ENCODE measurements at regions not wholly inside any gene's neighbourhood (a gene's known extent, or its start where the extent isn't known, plus 50 kb on each side); places are given as distances from the start of the nearest gene placed in this dataset.
"Not testable (repeated sequence)": the region's sequence is repeated elsewhere in the genome, so short reads cannot be mapped to it uniquely, and the experiment has no call there.

DNA sequence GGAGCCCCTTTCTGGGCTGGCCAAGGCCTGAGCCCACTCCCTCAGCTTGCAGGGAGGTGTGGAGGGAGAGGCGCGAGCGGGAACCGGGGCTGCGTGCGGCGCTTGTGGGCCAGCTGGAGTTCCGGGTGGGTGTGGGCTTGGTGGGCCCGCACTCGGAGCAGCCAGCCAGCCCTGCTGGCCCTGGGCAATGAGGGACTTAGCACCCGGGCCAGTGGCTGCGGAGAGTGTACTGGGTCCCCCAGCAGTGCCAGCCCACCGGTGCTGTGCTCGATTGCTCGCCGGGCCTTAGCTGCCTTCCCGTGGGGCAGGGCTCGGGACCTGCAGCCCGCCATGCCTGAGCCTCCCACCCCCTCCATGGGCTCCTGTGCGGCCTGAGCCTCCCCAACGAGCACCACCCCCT, 123.8 kb upstream of the SEMA3C start:
- H3K9ac ChIP-seq (ENCODE audit: insufficient read depth, low read depth, low read length); ATAC-seq; H3K4me3 ChIP-seq (replicated peaks in 1 of 3; ENCODE audit: insufficient read depth in 1 of 3, low read depth in 2 of 3, low read length in 3 of 3); H3K36me3 ChIP-seq (replicated peaks in 1 of 2; ENCODE audit: control insufficient read depth in 1 of 2, insufficient read depth in 2 of 2, low read length in 2 of 2); H2AFZ ChIP-seq (ENCODE audit: low read length); CTCF ChIA-PET (ENCODE audit: low intra/inter-chr PET ratio, low total read pairs); DNase-seq (ENCODE audit: low spot score); H3K9me3 ChIP-seq (ENCODE audit: low read length); H3K4me2 ChIP-seq (ENCODE audit: low read depth, low read length); intact Hi-C loops (cut with micrococcal nuclease; ENCODE audit: unreplicated experiment); H3K79me2 ChIP-seq (ENCODE audit: insufficient read depth, low read length); FAIRE-seq; in situ Hi-C loops (cut with HindIII; ENCODE audit: extremely low pct_ligation_motif_present, low pct_unique_long_range_greater_than_20kb); POLR2A ChIA-PET; H4K20me1 ChIP-seq (ENCODE audit: insufficient read depth, low read length); H3K27me3 ChIP-seq (ENCODE audit: control insufficient read depth in 1 of 2, insufficient read depth in 2 of 2, low read length in 2 of 2); BruUV-seq (replicated peaks); H3K27ac ChIP-seq (ENCODE audit: extremely low read length, insufficient read depth, low read length); H3K4me1 ChIP-seq (ENCODE audit: insufficient read depth, low read length): not testable (repeated sequence)
- WGBS (ENCODE audit: low lambda C conversion rate): 96% methylated on average over 5 of the region's 21 CpGs

DNA sequence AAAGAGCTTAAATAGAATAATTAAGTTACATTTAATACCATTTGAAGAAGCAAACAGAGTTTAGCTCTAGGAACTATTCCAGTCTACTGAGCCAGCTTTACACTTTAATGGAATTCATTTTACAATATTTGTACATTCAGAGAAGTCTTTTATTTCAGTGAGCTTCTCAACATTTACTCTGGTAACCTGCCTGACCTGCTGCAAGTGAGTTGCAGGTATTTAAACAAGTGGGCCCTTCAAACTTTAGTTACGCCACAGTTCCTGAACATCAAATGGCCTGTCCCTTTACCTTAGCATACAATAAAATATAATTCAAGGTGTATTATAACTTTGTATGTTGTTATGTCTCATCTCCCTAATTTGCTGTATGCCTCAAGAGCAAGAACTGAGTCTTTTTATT, 121.6 kb upstream of the SEMA3C start:
- Histone ChIP-seq H3K9ac (ENCODE audit: insufficient read depth, low read depth, low read length) (no peak overlapping the region), H3K4me1 (ENCODE audit: insufficient read depth, low read length) (no peaks in the 10 kb centered on the region), H3K4me2 (ENCODE audit: low read depth, low read length) (no peak overlapping the region), H3K4me3 (replicated peaks in 1 of 3; ENCODE audit: insufficient read depth in 1 of 3, low read depth in 2 of 3, low read length in 3 of 3) (no peak overlapping the region), H4K20me1 (ENCODE audit: insufficient read depth, low read length) (no peaks in the 10 kb centered on the region), H3K79me2 (ENCODE audit: insufficient read depth, low read length) (no peaks in the 10 kb centered on the region), H3K9me3 (ENCODE audit: low read length) (no peaks in the 10 kb centered on the region), H3K36me3 (replicated peaks in 1 of 2; ENCODE audit: control insufficient read depth in 1 of 2, insufficient read depth in 2 of 2, low read length in 2 of 2) (no peaks in the 10 kb centered on the region), H2AFZ (ENCODE audit: low read length) (no peak overlapping the region), H3K27me3 (ENCODE audit: control insufficient read depth in 1 of 2, insufficient read depth in 2 of 2, low read length in 2 of 2) (no peaks in the 10 kb centered on the region), H3K27ac (ENCODE audit: extremely low read length, insufficient read depth, low read length) (no peak overlapping the region)
- no TSS peak for BruUV-seq (replicated peaks)
- POLR2A ChIA-PET: no interaction called here
- CTCF ChIA-PET (ENCODE audit: low intra/inter-chr PET ratio, low total read pairs): no interaction called here
- FAIRE-seq (no peak), DNase-seq (ENCODE audit: low spot score) (no peak), ATAC-seq (no peak)
- intact Hi-C loops (cut with micrococcal nuclease; ENCODE audit: unreplicated experiment): no loop called here
- WGBS (ENCODE audit: low lambda C conversion rate): 35% methylated on average over 1 of the region's 1 CpG
- in situ Hi-C loops (cut with HindIII; ENCODE audit: extremely low pct_ligation_motif_present, low pct_unique_long_range_greater_than_20kb): no loop called here
- TF ChIP-seq ZNF431 (CRISPR knock-in tag; IDR thresholded peaks at IDR 0.05; ENCODE audit: borderline replicate concordance, low read depth): no peak
- TF ChIP-seq THYN1 (CRISPR knock-in tag; IDR thresholded peaks at IDR 0.05; ENCODE audit: borderline replicate concordance, low read depth): no peak
- TF ChIP-seq ZNF564 (CRISPR knock-in tag; IDR thresholded peaks at IDR 0.05): no peak
- TF ChIP-seq SP140L (CRISPR knock-in tag; IDR thresholded peaks at IDR 0.05; ENCODE audit: borderline replicate concordance): no peak
- TF ChIP-seq ZNF816 (CRISPR knock-in tag; IDR thresholded peaks at IDR 0.05; ENCODE audit: borderline replicate concordance): no peak
- TF ChIP-seq ZSCAN20 (CRISPR knock-in tag; IDR thresholded peaks at IDR 0.05; ENCODE audit: borderline replicate concordance): no peak
- no peak for TF ChIP-seq STAG1 (CRISPR knock-in tag; IDR thresholded peaks at IDR 0.05)
- TF ChIP-seq ATF1 (CRISPR knock-in tag; IDR thresholded peaks at IDR 0.05): no peak
- TF ChIP-seq CBX5 (CRISPR knock-in tag; IDR thresholded peaks at IDR 0.05; ENCODE audit: borderline replicate concordance): no peak
- no peak for TF ChIP-seq ISX (CRISPR knock-in tag; conservative IDR thresholded peaks at IDR 0.05)
- TF ChIP-seq, protein P1, sequence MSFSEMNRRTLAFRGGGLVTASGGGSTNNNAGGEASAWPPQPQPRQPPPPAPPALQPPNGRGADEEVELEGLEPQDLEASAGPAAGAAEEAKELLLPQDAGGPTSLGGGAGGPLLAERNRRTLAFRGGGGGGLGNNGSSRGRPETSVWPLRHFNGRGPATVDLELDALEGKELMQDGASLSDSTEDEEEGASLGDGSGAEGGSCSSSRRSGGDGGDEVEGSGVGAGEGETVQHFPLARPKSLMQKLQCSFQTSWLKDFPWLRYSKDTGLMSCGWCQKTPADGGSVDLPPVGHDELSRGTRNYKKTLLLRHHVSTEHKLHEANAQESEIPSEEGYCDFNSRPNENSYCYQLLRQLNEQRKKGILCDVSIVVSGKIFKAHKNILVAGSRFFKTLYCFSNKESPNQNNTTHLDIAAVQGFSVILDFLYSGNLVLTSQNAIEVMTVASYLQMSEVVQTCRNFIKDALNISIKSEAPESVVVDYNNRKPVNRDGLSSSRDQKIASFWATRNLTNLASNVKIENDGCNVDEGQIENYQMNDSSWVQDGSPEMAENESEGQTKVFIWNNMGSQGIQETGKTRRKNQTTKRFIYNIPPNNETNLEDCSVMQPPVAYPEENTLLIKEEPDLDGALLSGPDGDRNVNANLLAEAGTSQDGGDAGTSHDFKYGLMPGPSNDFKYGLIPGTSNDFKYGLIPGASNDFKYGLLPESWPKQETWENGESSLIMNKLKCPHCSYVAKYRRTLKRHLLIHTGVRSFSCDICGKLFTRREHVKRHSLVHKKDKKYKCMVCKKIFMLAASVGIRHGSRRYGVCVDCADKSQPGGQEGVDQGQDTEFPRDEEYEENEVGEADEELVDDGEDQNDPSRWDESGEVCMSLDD (CRISPR knock-in tag; IDR thresholded peaks at IDR 0.05; ENCODE audit: borderline replicate concordance): no peak
- TF ChIP-seq ZNF780A (CRISPR knock-in tag; IDR thresholded peaks at IDR 0.05): no peak
- no peak for TF ChIP-seq IRX3 (CRISPR knock-in tag; IDR thresholded peaks at IDR 0.05; ENCODE audit: borderline replicate concordance, low read depth)
- no peak for TF ChIP-seq ZNF563 (CRISPR knock-in tag; IDR thresholded peaks at IDR 0.05)
- TF ChIP-seq, protein P2, sequence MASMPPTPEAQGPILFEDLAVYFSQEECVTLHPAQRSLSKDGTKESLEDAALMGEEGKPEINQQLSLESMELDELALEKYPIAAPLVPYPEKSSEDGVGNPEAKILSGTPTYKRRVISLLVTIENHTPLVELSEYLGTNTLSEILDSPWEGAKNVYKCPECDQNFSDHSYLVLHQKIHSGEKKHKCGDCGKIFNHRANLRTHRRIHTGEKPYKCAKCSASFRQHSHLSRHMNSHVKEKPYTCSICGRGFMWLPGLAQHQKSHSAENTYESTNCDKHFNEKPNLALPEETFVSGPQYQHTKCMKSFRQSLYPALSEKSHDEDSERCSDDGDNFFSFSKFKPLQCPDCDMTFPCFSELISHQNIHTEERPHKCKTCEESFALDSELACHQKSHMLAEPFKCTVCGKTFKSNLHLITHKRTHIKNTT (CRISPR knock-in tag; IDR thresholded peaks at IDR 0.05): no peak
- TF ChIP-seq ZFP36L2 (CRISPR knock-in tag; IDR thresholded peaks at IDR 0.05): no peak
- TF ChIP-seq ZNF253 (CRISPR knock-in tag; IDR thresholded peaks at IDR 0.05; ENCODE audit: borderline replicate concordance): no peak

All from HepG2 (cell line).